ENCODE measurements at regions not wholly inside any gene's neighbourhood (a gene's known extent, or its start where the extent isn't known, plus 50 kb on each side); places are given as distances from the start of the nearest gene placed in this dataset.
"Not testable (repeated sequence)": the region's sequence is repeated elsewhere in the genome, so short reads cannot be mapped to it uniquely, and the experiment has no call there.

- no peaks in the 10 kb centered on the region for H3K36me3 ChIP-seq (replicated peaks in 1 of 2; ENCODE audit: insufficient read depth in 1 of 2, low read depth in 2 of 2)
- H3K4me3 ChIP-seq = no peak overlapping the region
- ATAC-seq (no peak), DNase-seq (no peak)
- intact Hi-C loops (cut with DNase I) = no loop called here
- TF ChIP-seq, protein P1, sequence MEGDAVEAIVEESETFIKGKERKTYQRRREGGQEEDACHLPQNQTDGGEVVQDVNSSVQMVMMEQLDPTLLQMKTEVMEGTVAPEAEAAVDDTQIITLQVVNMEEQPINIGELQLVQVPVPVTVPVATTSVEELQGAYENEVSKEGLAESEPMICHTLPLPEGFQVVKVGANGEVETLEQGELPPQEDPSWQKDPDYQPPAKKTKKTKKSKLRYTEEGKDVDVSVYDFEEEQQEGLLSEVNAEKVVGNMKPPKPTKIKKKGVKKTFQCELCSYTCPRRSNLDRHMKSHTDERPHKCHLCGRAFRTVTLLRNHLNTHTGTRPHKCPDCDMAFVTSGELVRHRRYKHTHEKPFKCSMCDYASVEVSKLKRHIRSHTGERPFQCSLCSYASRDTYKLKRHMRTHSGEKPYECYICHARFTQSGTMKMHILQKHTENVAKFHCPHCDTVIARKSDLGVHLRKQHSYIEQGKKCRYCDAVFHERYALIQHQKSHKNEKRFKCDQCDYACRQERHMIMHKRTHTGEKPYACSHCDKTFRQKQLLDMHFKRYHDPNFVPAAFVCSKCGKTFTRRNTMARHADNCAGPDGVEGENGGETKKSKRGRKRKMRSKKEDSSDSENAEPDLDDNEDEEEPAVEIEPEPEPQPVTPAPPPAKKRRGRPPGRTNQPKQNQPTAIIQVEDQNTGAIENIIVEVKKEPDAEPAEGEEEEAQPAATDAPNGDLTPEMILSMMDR (IDR thresholded peaks at IDR 0.05) = no peak
- TF ChIP-seq POLR2A (IDR thresholded peaks at IDR 0.05) = no peak
- no peaks in the 10 kb centered on the region for H3K4me1 ChIP-seq
- no peaks in the 10 kb centered on the region for H3K27me3 ChIP-seq
- no peaks in the 10 kb centered on the region for H3K9me3 ChIP-seq
- no peak overlapping the region for H3K27ac ChIP-seq
- 89 to 95% methylated on average over 1 of the region's 1 CpG for WGBS, 2 donors
Measured at GRCh38 chr4:77269505-77269904, 112.5 kb downstream of the CCNG2 start.

DNA sequence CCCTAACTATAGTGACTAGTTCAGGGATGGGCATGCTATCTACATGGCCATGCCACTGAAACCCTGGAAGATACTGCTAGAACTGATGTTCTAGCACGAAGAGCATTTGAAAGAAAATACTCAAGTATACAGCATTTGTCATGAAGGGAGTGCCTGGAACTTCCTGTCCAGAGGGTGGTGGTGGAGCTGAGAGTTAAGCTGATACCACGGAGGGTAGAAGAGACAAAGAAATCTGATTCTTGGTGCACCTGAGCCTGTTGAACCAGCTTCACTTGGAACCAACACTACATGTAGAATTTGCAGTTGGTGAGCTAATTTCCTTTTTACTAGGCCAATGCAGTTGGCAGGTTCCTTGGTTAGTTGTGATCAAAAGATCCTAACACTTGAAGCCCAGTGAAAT is 116.4 kb downstream of the CCNG2 start:
- no peak for ATAC-seq
- no peaks in the 10 kb centered on the region for H3K4me1 ChIP-seq
- 64 to 76% methylated on average over 2 of the region's 2 CpGs for WGBS, 2 donors
- H3K36me3 ChIP-seq (replicated peaks in 1 of 2; ENCODE audit: insufficient read depth in 1 of 2, low read depth in 2 of 2) = no peaks in the 10 kb centered on the region
- H3K4me3 ChIP-seq = no peak overlapping the region
- no peaks in the 10 kb centered on the region for H3K9me3 ChIP-seq
- intact Hi-C loops (cut with DNase I) = no loop called here
- no peak for DNase-seq
- H3K27ac ChIP-seq = no peak overlapping the region
- no peak for TF ChIP-seq POLR2A (IDR thresholded peaks at IDR 0.05)
- TF ChIP-seq, protein P1 (IDR thresholded peaks at IDR 0.05) = no peak
- H3K27me3 ChIP-seq = no peaks in the 10 kb centered on the region

- intact Hi-C loops (cut with DNase I); DNase-seq: not testable (repeated sequence)
Measured at GRCh38 chr4:77279114-77279513, 122.1 kb downstream of the CCNG2 start.

DNA sequence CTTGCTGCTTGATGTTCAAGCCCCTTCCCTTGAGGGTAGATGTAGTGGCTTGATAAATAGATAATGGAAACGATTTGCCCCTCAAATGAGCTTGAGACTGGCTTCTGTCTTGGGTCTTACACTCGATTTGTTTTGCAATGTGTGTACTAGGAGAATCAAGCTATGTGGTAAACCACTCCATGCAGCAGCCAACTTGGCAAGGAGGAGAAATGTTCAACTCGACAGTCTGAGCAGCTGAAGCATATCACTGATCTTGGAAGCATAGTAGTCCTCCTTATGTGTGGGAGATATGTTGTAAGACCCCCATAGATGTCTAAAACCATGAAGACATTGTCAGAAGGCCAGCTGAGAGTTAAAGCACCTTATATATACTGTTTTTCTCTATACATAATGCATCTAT is 125.3 kb downstream of the CCNG2 start:
- H3K27me3 ChIP-seq = no peaks in the 10 kb centered on the region
- no peak for TF ChIP-seq POLR2A (IDR thresholded peaks at IDR 0.05)
- TF ChIP-seq, protein P1 (IDR thresholded peaks at IDR 0.05) = no peak
- WGBS, 2 donors = 47 to 64% methylated on average over 3 of the region's 3 CpGs
- intact Hi-C loops (cut with DNase I) = no loop called here
- H3K36me3 ChIP-seq (replicated peaks in 1 of 2; ENCODE audit: insufficient read depth in 1 of 2, low read depth in 2 of 2) = no peaks in the 10 kb centered on the region
- ATAC-seq (no peak), DNase-seq (no peak)
- H3K27ac ChIP-seq = no peak overlapping the region
- no peaks in the 10 kb centered on the region for H3K9me3 ChIP-seq
- H3K4me1 ChIP-seq = no peaks in the 10 kb centered on the region
- no peak overlapping the region for H3K4me3 ChIP-seq

More at GRCh38 chr4:77279114-77279513, 122.1 kb downstream of the CCNG2 start:
- not testable (repeated sequence) for H3K27ac ChIP-seq; H3K4me1 ChIP-seq; H3K4me3 ChIP-seq; ATAC-seq; H3K27me3 ChIP-seq; H3K9me3 ChIP-seq; H3K36me3 ChIP-seq (replicated peaks in 1 of 2; ENCODE audit: insufficient read depth in 1 of 2, low read depth in 2 of 2)
- WGBS, 2 donors = 72 to 74% methylated on average over 2 of the region's 2 CpGs

GRCh38 chr4:77284036-77284435 is 127.0 kb downstream of the CCNG2 start:
- no peak for TF ChIP-seq POLR2A (IDR thresholded peaks at IDR 0.05)
- TF ChIP-seq, protein P1 (IDR thresholded peaks at IDR 0.05) = no peak
- Histone ChIP-seq H3K4me3 (no peak overlapping the region), H3K36me3 (replicated peaks in 1 of 2; ENCODE audit: insufficient read depth in 1 of 2, low read depth in 2 of 2) (no peaks in the 10 kb centered on the region), H3K4me1 (no peaks in the 10 kb centered on the region), H3K9me3 (no peaks in the 10 kb centered on the region), H3K27ac (no peak overlapping the region), H3K27me3 (no peaks in the 10 kb centered on the region)
- DNase-seq (no peak), ATAC-seq (no peak)
- WGBS, 2 donors = 0 to 76% methylated on average over 2 of the region's 2 CpGs
- intact Hi-C loops (cut with DNase I) = no loop called here
